ENCODE measurements at regions not wholly inside any gene's neighbourhood (a gene's known extent, or its start where the extent isn't known, plus 50 kb on each side); places are given as distances from the start of the nearest gene placed in this dataset.
"Not testable (repeated sequence)": the region's sequence is repeated elsewhere in the genome, so short reads cannot be mapped to it uniquely, and the experiment has no call there.

DNA sequence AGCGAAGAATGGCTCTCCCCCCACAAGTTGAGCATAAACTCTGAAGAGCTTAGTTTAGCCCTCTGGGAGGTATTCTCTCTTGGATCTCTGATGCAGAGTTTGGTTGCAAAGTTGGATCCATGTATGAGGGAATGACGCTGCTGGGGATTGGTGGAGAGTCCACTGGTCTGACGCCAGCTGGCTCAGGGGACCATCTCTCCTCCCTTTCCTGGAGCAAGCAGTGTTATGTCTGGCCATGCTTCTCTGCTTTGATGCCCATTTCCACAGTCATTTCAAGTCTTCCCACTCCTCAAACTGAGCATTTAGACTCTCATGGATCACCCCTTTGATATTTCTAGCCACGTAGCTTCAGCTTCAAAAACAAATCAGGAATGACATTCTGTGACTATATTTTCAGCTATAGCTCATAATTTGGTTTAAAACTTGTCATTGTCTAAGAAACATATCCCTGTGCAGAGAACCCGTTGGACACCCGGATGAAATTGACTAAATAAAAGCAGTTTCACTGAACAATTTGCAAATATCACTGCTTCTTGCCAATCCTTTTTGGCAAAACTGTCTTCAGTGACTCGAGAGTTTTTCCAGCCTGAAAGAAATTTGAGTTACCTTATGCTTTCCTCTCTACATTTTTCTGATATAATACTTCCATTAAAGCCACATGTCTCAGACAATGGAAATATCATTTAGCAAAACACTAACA is 193.4 kb upstream of the CDH11 start:
- DNase-seq (ENCODE audit: insufficient read length, low spot score) (no peak), FAIRE-seq (no peak)
- TF ChIP-seq SPI1 (IDR thresholded peaks at IDR 0.05; ENCODE audit: low read depth, low read length) (no peak), POU2F2 (IDR thresholded peaks at IDR 0.05; ENCODE audit: low read depth, low read length) (no peak), POLR2A (IDR thresholded peaks at IDR 0.05; ENCODE audit: low read depth, low read length) (no peak), POLR2AphosphoS5 (IDR thresholded peaks at IDR 0.05; ENCODE audit: low read depth, low read length) (no peak), PAX5 (IDR thresholded peaks at IDR 0.05; ENCODE audit: insufficient read depth, low read length, severe bottlenecking) (no peak), TAF1 (IDR thresholded peaks at IDR 0.05; ENCODE audit: low read depth, low read length) (no peak)

DNA sequence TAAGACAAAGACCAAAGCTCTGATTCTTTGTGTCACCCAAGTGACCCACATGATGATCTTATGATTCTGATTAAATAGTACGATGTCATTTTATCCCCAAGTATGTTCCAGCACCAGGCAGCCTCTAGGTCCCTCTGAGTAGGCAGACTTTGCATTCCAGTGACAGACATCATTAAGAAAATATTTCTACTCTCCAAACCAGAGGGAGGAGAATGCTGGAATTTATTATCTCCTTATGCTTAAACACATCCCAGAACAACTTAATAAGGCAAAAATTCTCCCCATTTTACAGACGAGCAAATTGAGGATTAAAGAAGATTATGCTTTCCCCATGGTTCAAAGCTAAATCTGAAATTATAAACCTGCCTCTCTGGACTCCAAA is 192.8 kb upstream of the CDH11 start:
- FAIRE-seq (no peak), DNase-seq (ENCODE audit: insufficient read length, low spot score) (no peak)
- TF ChIP-seq PAX5 (IDR thresholded peaks at IDR 0.05; ENCODE audit: insufficient read depth, low read length, severe bottlenecking) (no peak), POLR2A (IDR thresholded peaks at IDR 0.05; ENCODE audit: low read depth, low read length) (no peak), POLR2AphosphoS5 (IDR thresholded peaks at IDR 0.05; ENCODE audit: low read depth, low read length) (no peak), SPI1 (IDR thresholded peaks at IDR 0.05; ENCODE audit: low read depth, low read length) (no peak), POU2F2 (IDR thresholded peaks at IDR 0.05; ENCODE audit: low read depth, low read length) (no peak), TAF1 (IDR thresholded peaks at IDR 0.05; ENCODE audit: low read depth, low read length) (no peak)

GRCh38 chr16:65313936-65314626 is 192.2 kb upstream of the CDH11 start:
- no peak for DNase-seq (ENCODE audit: insufficient read length, low spot score)
- no peak for TF ChIP-seq TAF1 (IDR thresholded peaks at IDR 0.05; ENCODE audit: low read depth, low read length)
- no peak for TF ChIP-seq POLR2AphosphoS5 (IDR thresholded peaks at IDR 0.05; ENCODE audit: low read depth, low read length)
- no peak for TF ChIP-seq POU2F2 (IDR thresholded peaks at IDR 0.05; ENCODE audit: low read depth, low read length)
- no peak for TF ChIP-seq SPI1 (IDR thresholded peaks at IDR 0.05; ENCODE audit: low read depth, low read length)
- TF ChIP-seq POLR2A (IDR thresholded peaks at IDR 0.05; ENCODE audit: low read depth, low read length): no peak
- no peak for TF ChIP-seq PAX5 (IDR thresholded peaks at IDR 0.05; ENCODE audit: insufficient read depth, low read length, severe bottlenecking)
- no peak for FAIRE-seq

DNA sequence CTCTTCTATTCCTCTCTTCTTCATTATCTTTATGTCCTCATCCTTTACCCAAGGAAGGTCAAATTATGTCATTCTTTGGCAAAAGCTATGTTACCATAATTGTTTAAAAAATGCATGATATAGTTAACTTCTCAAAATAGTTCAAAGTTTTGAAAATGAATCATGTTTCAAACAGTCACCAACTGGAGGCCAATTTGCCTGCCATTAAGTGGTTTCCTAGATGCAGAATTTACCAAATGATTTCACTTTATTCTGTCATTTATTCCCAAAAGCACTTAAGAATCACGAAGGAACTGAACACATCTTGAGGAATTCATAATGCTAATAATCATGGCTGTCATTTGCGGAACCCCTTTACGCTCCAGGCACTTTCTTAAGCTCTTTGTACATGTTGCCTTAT is 190.9 kb upstream of the CDH11 start:
- DNase-seq (ENCODE audit: insufficient read length, low spot score): no peak
- TF ChIP-seq POLR2A (IDR thresholded peaks at IDR 0.05; ENCODE audit: low read depth, low read length): no peak
- no peak for TF ChIP-seq SPI1 (IDR thresholded peaks at IDR 0.05; ENCODE audit: low read depth, low read length)
- TF ChIP-seq POU2F2 (IDR thresholded peaks at IDR 0.05; ENCODE audit: low read depth, low read length): no peak
- no peak for FAIRE-seq

GRCh38 chr16:65312071-65312470 is 190.2 kb upstream of the CDH11 start:
- FAIRE-seq: no peak
- TF ChIP-seq PAX5 (IDR thresholded peaks at IDR 0.05; ENCODE audit: insufficient read depth, low read length, severe bottlenecking) (no peak), POLR2AphosphoS5 (IDR thresholded peaks at IDR 0.05; ENCODE audit: low read depth, low read length) (no peak), TAF1 (IDR thresholded peaks at IDR 0.05; ENCODE audit: low read depth, low read length) (no peak), POU2F2 (IDR thresholded peaks at IDR 0.05; ENCODE audit: low read depth, low read length) (no peak), SPI1 (IDR thresholded peaks at IDR 0.05; ENCODE audit: low read depth, low read length) (no peak), POLR2A (IDR thresholded peaks at IDR 0.05; ENCODE audit: low read depth, low read length) (no peak)

GRCh38 chr16:65310491-65310890 is 188.6 kb upstream of the CDH11 start:
- FAIRE-seq; DNase-seq (ENCODE audit: insufficient read length, low spot score): not testable (repeated sequence)

More at GRCh38 chr16:65312071-65312470, 190.2 kb upstream of the CDH11 start:
- no peak for DNase-seq (ENCODE audit: insufficient read length, low spot score)

GRCh38 chr16:65309354-65309753 is 187.5 kb upstream of the CDH11 start:
- DNase-seq (ENCODE audit: insufficient read length, low spot score): no peak
- TF ChIP-seq POU2F2 (IDR thresholded peaks at IDR 0.05; ENCODE audit: low read depth, low read length) (no peak), TAF1 (IDR thresholded peaks at IDR 0.05; ENCODE audit: low read depth, low read length) (no peak), POLR2AphosphoS5 (IDR thresholded peaks at IDR 0.05; ENCODE audit: low read depth, low read length) (no peak)
- FAIRE-seq: no peak

- FAIRE-seq (no peak), DNase-seq (ENCODE audit: insufficient read length, low spot score) (no peak)
Observed at GRCh38 chr16:65308506-65308905, 186.6 kb upstream of the CDH11 start.

GRCh38 chr16:65307286-65307685 is 185.4 kb upstream of the CDH11 start:
- TF ChIP-seq PAX5 (IDR thresholded peaks at IDR 0.05; ENCODE audit: insufficient read depth, low read length, severe bottlenecking) (no peak), POU2F2 (IDR thresholded peaks at IDR 0.05; ENCODE audit: low read depth, low read length) (no peak), SPI1 (IDR thresholded peaks at IDR 0.05; ENCODE audit: low read depth, low read length) (no peak), POLR2A (IDR thresholded peaks at IDR 0.05; ENCODE audit: low read depth, low read length) (no peak), POLR2AphosphoS5 (IDR thresholded peaks at IDR 0.05; ENCODE audit: low read depth, low read length) (no peak), TAF1 (IDR thresholded peaks at IDR 0.05; ENCODE audit: low read depth, low read length) (no peak)
- FAIRE-seq: no peak
- no peak for DNase-seq (ENCODE audit: insufficient read length, low spot score)

More at GRCh38 chr16:65308506-65308905, 186.6 kb upstream of the CDH11 start:
- TF ChIP-seq POU2F2 (IDR thresholded peaks at IDR 0.05; ENCODE audit: low read depth, low read length) (no peak), POLR2AphosphoS5 (IDR thresholded peaks at IDR 0.05; ENCODE audit: low read depth, low read length) (no peak)

- DNase-seq (ENCODE audit: insufficient read length, low spot score) (no peak), FAIRE-seq (no peak)
- TF ChIP-seq POLR2AphosphoS5 (IDR thresholded peaks at IDR 0.05; ENCODE audit: low read depth, low read length): no peak
- no peak for TF ChIP-seq POLR2A (IDR thresholded peaks at IDR 0.05; ENCODE audit: low read depth, low read length)
- TF ChIP-seq PAX5 (IDR thresholded peaks at IDR 0.05; ENCODE audit: insufficient read depth, low read length, severe bottlenecking): no peak
- TF ChIP-seq SPI1 (IDR thresholded peaks at IDR 0.05; ENCODE audit: low read depth, low read length): no peak
- no peak for TF ChIP-seq TAF1 (IDR thresholded peaks at IDR 0.05; ENCODE audit: low read depth, low read length)
- TF ChIP-seq POU2F2 (IDR thresholded peaks at IDR 0.05; ENCODE audit: low read depth, low read length): no peak
Observed at GRCh38 chr16:65306722-65307121, 184.9 kb upstream of the CDH11 start.
